Neural cell (in vitro differentiated cells): ENCODE measurements at regions not wholly inside any gene's neighbourhood (a gene's known extent, or its start where the extent isn't known, plus 50 kb on each side); places are given as distances from the start of the nearest gene placed in this dataset.

Source experiments
- CTCF ChIP-seq: fragments of 450-650 bp; IDR thresholded peaks from 2 replicates; pipeline ENCODE4 v1.5.1; 2014; ENCODE audit warnings: antibody characterized with exemption, mild to moderate bottlenecking, moderate library complexity; ENCODE audit not compliant: poor library complexity, severe bottlenecking
- EP300 ChIP-seq: fragments of 450-650 bp; conservative IDR thresholded peaks from 2 replicates; pipeline ENCODE4 v1.6.1; 2014; ENCODE audit warnings: antibody characterized with exemption, mild to moderate bottlenecking, moderate library complexity; ENCODE audit not compliant: poor library complexity, severe bottlenecking
- EZH2 ChIP-seq: fragments of 200-600, 300-800 bp; shearing (Covaris generic), sonication (generic); IDR thresholded peaks from 2 replicates; pipeline ENCODE4 v1.6.1; 2014; ENCODE audit warnings: antibody characterized with exemption, low read length, borderline replicate concordance, mild to moderate bottlenecking; ENCODE audit not compliant: insufficient read depth, poor library complexity, severe bottlenecking
- RAD21 ChIP-seq: fragments of 450-650 bp; conservative IDR thresholded peaks from 2 replicates; pipeline ENCODE4 v1.6.1; 2014; ENCODE audit warnings: antibody characterized with exemption, mild to moderate bottlenecking, moderate library complexity
- REST ChIP-seq: IDR thresholded peaks from 2 replicates; pipeline ENCODE4 v1.6.1; 2012; ENCODE audit warnings: borderline replicate concordance
- SMC3 ChIP-seq: fragments of 450-650 bp; conservative IDR thresholded peaks from 2 replicates; pipeline ENCODE4 v1.6.1; 2014; ENCODE audit warnings: antibody characterized with exemption, mild to moderate bottlenecking, moderate library complexity; ENCODE audit not compliant: poor library complexity
- TAF1 ChIP-seq: IDR thresholded peaks from 2 replicates; pipeline ENCODE4 v1.6.1; 2012; ENCODE audit warnings: low read depth

DNA sequence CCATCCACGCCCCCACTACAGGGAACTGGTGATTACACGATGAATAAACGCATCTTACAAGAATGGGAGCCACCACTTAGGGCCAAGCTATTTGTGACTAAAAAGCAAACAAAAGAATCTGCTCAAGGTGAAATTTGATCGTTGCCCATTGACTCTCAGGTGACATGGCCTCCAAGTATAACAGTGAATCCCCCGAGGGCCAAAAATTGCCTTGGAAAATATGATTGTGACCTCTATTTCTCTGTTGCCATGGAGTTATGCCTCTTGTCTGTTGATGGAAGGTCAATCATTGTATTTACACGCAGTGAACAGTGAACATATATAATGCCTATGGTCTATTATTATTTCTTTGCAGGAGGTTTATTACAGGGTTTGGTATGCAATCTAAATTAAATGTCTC lies 282.3 kb downstream of the KLF6 start:
- TF ChIP-seq TAF1 (no peak), CTCF (no peak), EP300 (peak; percentile 64), EZH2 (no peak), RAD21 (no peak), SMC3 (no peak), REST (peak; percentile 31)
